Spleen (tissue), 11 donors: ENCODE measurements at regions not wholly inside any gene's neighbourhood (a gene's known extent, or its start where the extent isn't known, plus 50 kb on each side); places are given as distances from the start of the nearest gene placed in this dataset.

Experiments used
- DNase-seq: peaks from one replicate; pipeline ENCODE4 v3.0.0-alpha.2; 2020
- H3K27ac ChIP-seq, 8 donors: fragments of 200-600 bp; sonication (generic) in 7 of 8; 1 replicate in 4 of 8; 2 replicates in 4 of 8; pipeline versions ENCODE4 v1.5.0 to v1.8.0; 2016 to 2021; ENCODE audit warnings: inconsistent platforms in 4 of 8, mild to moderate bottlenecking in 4 of 8, moderate library complexity in 1 of 8
- H3K27me3 ChIP-seq, 7 donors: fragments of 200-600 bp; sonication (generic) in 6 of 7; replicated peaks in 1 of 7; 1 replicate in 4 of 7; 2 replicates in 3 of 7; pipeline versions ENCODE4 v1.5.0 to v1.8.0; 2016 to 2021; ENCODE audit warnings: inconsistent platforms in 3 of 7, mild to moderate bottlenecking in 1 of 7
- H3K36me3 ChIP-seq, 6 donors: fragments of 200-600 bp; sonication (generic) in 5 of 6; 1 replicate in 4 of 6; 2 replicates in 2 of 6; pipeline versions ENCODE4 v1.5.0 to v1.8.0; 2016 to 2021; ENCODE audit warnings: inconsistent platforms in 2 of 6
- H3K4me1 ChIP-seq, 6 donors: fragments of 200-600 bp; sonication (generic) in 5 of 6; 1 replicate in 3 of 6; 2 replicates in 3 of 6; pipeline versions ENCODE4 v1.5.0 to v1.8.0; 2016 to 2021; ENCODE audit warnings: inconsistent platforms in 3 of 6
- H3K4me3 ChIP-seq, 8 donors: fragments of 200-600 bp; sonication (generic) in 7 of 8; 1 replicate in 4 of 8; 2 replicates in 4 of 8; pipeline versions ENCODE4 v1.5.0 to v1.8.0; 2016 to 2021; ENCODE audit warnings: inconsistent platforms in 4 of 8, mild to moderate bottlenecking in 4 of 8, moderate library complexity in 2 of 8
- H3K9me3 ChIP-seq, 8 donors: fragments of 200-600 bp; sonication (generic) in 7 of 8; 1 replicate in 4 of 8; 2 replicates in 4 of 8; pipeline versions ENCODE4 v1.5.0 to v1.8.0; 2016 to 2021; ENCODE audit warnings: inconsistent platforms in 4 of 8
- POLR2A ChIP-seq, 3 donors: fragments of 450-650 bp; IDR thresholded peaks; one replicate each; pipeline ENCODE4 v1.5.1; 2017; ENCODE audit warnings: antibody characterized with exemption in 3 of 3, mild to moderate bottlenecking in 1 of 3
- POLR2AphosphoS5 ChIP-seq, 3 donors: sonication (generic); formaldehyde crosslinking; IDR thresholded peaks; one replicate each; pipeline ENCODE4 v1.5.1; 2017; ENCODE audit warnings: antibody characterized with exemption in 3 of 3
- WGBS, 5 donors: extraction: QIAGEN DNeasy Blood & Tissue Kit in 3 of 5; methylation state at CpG; one replicate each; pipeline versions ENCODE4 v1.1.5 to v1.1.7; 2013 to 2018; 5-methylcytosine and 5-hydroxymethylcytosine counted together
- intact Hi-C: fragments of 100-400 bp; cut with DNase I; formaldehyde crosslinking; loops from one replicate; pipeline ENCODE4 v1.15.0; 2023; ENCODE audit warnings: low total_unique reads
- TF ChIP-seq, protein P1 (sequence below), 11 experiments: fragments of 200-600 bp in 7 of 11; fragments of 450-650 bp in 4 of 11; sonication (generic) in 4 of 11; IDR thresholded peaks in 8 of 11; conservative IDR thresholded peaks in 3 of 11; 1 replicate in 7 of 11; 2 replicates in 4 of 11; pipeline versions ENCODE4 v1.4.0 to v1.8.0; 2016 to 2021; ENCODE audit warnings: antibody characterized with exemption in 11 of 11, inconsistent platforms in 4 of 11, mild to moderate bottlenecking in 1 of 11
- donor health status: healthy with polysubstance abuse.
- donor health status: DM: no; HTN: no; CAD: no; lungs with moderate emphysema.
- donor health status: DM: no; HTN: no; CAD: no.
- donor health status: Bipolar disorder and iron deficiency.
- donor health status: healthy.
- donor health status: DM: no; HTN: no; CAD: no.
- donor health status: DM: yes; HTN: yes; CAD: no.

DNA sequence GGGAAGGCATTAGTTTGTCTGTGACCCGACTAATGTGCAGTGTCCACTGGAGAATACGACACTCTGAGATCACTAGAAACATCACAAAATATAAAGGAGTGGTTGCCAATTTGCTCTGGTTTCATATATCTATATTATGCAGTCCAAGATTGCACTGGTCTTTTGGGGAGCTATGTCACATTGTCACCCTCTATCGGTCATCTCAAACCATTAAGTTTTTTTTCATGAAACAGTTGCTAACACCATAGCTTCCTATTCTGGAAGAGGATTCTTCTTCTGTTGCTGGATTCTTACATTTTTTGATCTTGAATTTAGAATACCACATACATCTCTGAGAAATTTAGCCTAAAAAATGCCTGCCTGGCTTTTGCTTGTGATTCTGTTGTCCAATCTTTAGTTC, 168.6 kb downstream of the LACC1 start:
- TF ChIP-seq POLR2AphosphoS5 (IDR thresholded peaks at IDR 0.05) (no peak), POLR2A (IDR thresholded peaks at IDR 0.05) (no peak)
- TF ChIP-seq, protein P1, sequence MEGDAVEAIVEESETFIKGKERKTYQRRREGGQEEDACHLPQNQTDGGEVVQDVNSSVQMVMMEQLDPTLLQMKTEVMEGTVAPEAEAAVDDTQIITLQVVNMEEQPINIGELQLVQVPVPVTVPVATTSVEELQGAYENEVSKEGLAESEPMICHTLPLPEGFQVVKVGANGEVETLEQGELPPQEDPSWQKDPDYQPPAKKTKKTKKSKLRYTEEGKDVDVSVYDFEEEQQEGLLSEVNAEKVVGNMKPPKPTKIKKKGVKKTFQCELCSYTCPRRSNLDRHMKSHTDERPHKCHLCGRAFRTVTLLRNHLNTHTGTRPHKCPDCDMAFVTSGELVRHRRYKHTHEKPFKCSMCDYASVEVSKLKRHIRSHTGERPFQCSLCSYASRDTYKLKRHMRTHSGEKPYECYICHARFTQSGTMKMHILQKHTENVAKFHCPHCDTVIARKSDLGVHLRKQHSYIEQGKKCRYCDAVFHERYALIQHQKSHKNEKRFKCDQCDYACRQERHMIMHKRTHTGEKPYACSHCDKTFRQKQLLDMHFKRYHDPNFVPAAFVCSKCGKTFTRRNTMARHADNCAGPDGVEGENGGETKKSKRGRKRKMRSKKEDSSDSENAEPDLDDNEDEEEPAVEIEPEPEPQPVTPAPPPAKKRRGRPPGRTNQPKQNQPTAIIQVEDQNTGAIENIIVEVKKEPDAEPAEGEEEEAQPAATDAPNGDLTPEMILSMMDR (IDR thresholded peaks at IDR 0.05 in 8 of 11, conservative IDR thresholded peaks at IDR 0.05 in 3 of 11) = no peak
- WGBS, 5 donors = 86 to 88% (median 86%) methylated on average over 3 of the region's 3 CpGs
- intact Hi-C loops = loop anchor here (10.0 kb wide), 1 partner anchor 134 kb away; no protein-coding TSS in a partner anchor
- no peak overlapping the region for H3K27ac ChIP-seq
- peaks cover 0 to 10% (median 0%) of the 10 kb centered on the region in 7 donors for H3K27me3 ChIP-seq
- H3K36me3 ChIP-seq = no peaks in the 10 kb centered on the region
- no peak overlapping the region for H3K4me3 ChIP-seq
- H3K9me3 ChIP-seq = no peaks in the 10 kb centered on the region
- DNase-seq = no peak
- peaks cover 0 to 6% (median 0%) of the 10 kb centered on the region in 6 donors for H3K4me1 ChIP-seq

DNA sequence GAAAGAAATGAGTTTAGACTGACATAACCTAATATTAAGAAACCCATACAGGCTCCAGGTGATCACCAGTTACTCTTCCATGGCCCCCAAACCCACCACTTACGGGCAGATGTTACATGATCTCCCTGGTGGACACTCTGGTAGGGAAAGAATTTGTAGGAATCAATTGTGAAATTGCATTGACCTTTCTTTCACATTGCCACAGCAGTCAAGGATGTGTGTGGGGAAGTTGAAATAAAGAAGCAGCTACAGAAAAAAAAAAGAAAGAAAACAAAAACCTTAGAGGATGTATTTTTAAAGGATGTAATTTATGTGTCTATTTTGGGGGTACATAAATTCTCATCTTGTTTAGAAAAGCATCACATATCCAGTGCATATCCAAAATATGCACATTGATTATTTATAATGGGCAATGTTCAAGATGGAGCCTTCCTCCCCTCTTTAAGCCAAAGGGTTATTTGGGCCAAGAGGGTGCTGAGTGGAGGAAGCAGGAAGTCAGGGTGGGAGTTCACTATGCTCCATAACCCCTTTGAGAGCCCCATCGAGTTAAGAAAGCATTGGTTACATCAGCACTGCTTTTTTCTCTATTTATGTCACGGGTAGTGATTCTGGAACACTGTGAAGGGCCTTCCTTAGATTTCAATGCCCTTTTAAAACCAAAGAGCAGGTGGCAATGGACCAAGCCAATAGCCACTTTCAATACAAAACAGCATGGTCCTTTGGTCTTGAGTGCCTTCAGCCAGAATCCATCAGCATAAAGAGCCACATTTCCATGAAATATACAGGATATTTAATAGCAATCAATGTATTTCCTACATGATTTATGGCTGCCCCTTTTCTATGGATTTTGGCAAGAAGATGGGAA, 169.6 kb downstream of the LACC1 start:
- Histone ChIP-seq H3K9me3 (no peaks in the 10 kb centered on the region), H3K27ac (no peak overlapping the region), H3K4me3 (no peak overlapping the region), H3K4me1 (peaks cover 0 to 6% (median 0%) of the 10 kb centered on the region in 6 donors), H3K36me3 (no peaks in the 10 kb centered on the region), H3K27me3 (peaks cover 0 to 10% (median 0%) of the 10 kb centered on the region in 7 donors)
- DNase-seq = no peak
- TF ChIP-seq POLR2A (IDR thresholded peaks at IDR 0.05) = no peak
- no peak for TF ChIP-seq POLR2AphosphoS5 (IDR thresholded peaks at IDR 0.05)
- TF ChIP-seq, protein P1 (IDR thresholded peaks at IDR 0.05 in 8 of 11, conservative IDR thresholded peaks at IDR 0.05 in 3 of 11) = no peak
- WGBS, 5 donors = 29 to 58% (median 42%) methylated on average over 3 of the region's 3 CpGs
- intact Hi-C loops = loop anchor here (10.0 kb wide), 1 partner anchor 135 kb away; no protein-coding TSS in a partner anchor

GRCh38 chr13:44050450-44051063, 170.9 kb downstream of the LACC1 start:
- H3K9me3 ChIP-seq = no peaks in the 10 kb centered on the region
- WGBS, 5 donors = 32 to 43% (median 41%) methylated on average over 3 of the region's 3 CpGs
- peaks cover 0 to 6% (median 0%) of the 10 kb centered on the region in 6 donors for H3K4me1 ChIP-seq
- H3K4me3 ChIP-seq = no peak overlapping the region
- no peaks in the 10 kb centered on the region for H3K36me3 ChIP-seq
- H3K27me3 ChIP-seq = peaks cover 0 to 10% (median 0%) of the 10 kb centered on the region in 7 donors
- DNase-seq = no peak
- H3K27ac ChIP-seq = no peak overlapping the region
- TF ChIP-seq POLR2AphosphoS5 (IDR thresholded peaks at IDR 0.05) = no peak
- TF ChIP-seq, protein P1 (IDR thresholded peaks at IDR 0.05 in 8 of 11, conservative IDR thresholded peaks at IDR 0.05 in 3 of 11) = peak; percentile 41 to 80 (median 69)
- intact Hi-C loops = loop anchor here (5.0 kb wide), 1 partner anchor 392 kb away; no protein-coding TSS in a partner anchor

- no peaks in the 10 kb centered on the region for H3K36me3 ChIP-seq
- intact Hi-C loops = loop anchor here (5.0 kb wide), 1 partner anchor 391 kb away; no protein-coding TSS in a partner anchor
- H3K9me3 ChIP-seq = no peaks in the 10 kb centered on the region
- TF ChIP-seq, protein P1 (IDR thresholded peaks at IDR 0.05 in 8 of 11, conservative IDR thresholded peaks at IDR 0.05 in 3 of 11) = no peak
- TF ChIP-seq POLR2A (IDR thresholded peaks at IDR 0.05) = no peak
- no peak for TF ChIP-seq POLR2AphosphoS5 (IDR thresholded peaks at IDR 0.05)
- DNase-seq = no peak
- no peak overlapping the region for H3K4me3 ChIP-seq
- no peak overlapping the region for H3K27ac ChIP-seq
- H3K27me3 ChIP-seq = peaks cover 0 to 11% (median 0%) of the 10 kb centered on the region in 7 donors
- H3K4me1 ChIP-seq = peaks cover 0 to 6% (median 0%) of the 10 kb centered on the region in 6 donors
Measured at GRCh38 chr13:44051405-44051804, 171.7 kb downstream of the LACC1 start.
